ENCODE measurements at regions not wholly inside any gene's neighbourhood (a gene's known extent, or its start where the extent isn't known, plus 50 kb on each side); places are given as distances from the start of the nearest gene placed in this dataset.

DNA sequence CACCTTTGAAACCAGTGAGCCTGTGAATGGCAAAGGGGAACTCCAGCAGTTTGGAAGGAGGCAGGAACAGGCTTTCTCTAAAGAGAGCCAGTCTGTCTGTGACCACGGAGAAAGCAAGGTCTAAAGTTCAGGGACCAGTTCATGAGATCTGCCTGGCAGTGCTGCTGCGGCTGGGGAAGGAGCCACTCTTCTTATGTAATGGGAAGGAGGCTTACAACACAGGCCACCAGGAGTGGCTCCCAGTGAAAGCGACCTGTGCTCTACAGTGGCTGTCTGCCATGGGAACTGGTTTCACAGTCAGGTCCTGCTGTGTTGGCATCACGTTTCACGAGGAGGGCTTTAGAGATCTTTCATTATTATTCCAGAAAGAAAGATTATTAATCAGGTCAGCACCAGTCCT, 291.9 kb upstream of the PRDM1 start:
- TF ChIP-seq CTCF (IDR thresholded peaks at IDR 0.05; ENCODE audit: low read depth, low read length, poor library complexity, severe bottlenecking) (no peak), EZH2phosphoT487 (IDR thresholded peaks at IDR 0.05; ENCODE audit: borderline replicate concordance, low read length) (no peak)

Measured in DOHH2 (cell line).